ENCODE measurements at regions not wholly inside any gene's neighbourhood (a gene's known extent, or its start where the extent isn't known, plus 50 kb on each side); places are given as distances from the start of the nearest gene placed in this dataset.

DNA sequence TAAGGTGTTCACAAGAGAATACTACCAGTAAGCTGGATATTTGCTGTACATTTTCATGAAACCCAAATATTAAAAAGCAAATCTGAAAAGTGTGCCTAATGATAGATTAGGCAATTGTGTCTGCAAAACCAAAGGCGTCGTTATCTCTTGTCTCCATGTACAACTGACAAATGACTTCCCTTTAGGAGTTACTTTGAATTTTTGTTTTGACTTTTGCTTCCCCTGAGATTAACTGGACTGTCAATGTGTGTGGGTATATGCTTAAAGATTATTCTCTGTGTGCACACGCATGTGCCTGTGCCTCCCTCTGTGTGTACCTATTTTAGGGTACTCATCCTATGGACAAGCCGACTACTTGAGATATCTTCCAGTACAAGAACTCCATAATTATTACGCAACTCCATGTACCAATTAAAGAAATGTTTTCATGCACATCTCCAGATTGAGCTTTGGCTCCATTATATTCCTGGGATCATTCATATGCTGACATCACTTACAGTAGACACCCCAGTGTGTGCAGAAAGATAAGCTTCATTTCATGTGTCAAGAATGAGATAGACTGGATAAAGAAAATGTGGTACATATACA is 431.2 kb upstream of the ADAMTS9 start:
- TF ChIP-seq, protein P1, sequence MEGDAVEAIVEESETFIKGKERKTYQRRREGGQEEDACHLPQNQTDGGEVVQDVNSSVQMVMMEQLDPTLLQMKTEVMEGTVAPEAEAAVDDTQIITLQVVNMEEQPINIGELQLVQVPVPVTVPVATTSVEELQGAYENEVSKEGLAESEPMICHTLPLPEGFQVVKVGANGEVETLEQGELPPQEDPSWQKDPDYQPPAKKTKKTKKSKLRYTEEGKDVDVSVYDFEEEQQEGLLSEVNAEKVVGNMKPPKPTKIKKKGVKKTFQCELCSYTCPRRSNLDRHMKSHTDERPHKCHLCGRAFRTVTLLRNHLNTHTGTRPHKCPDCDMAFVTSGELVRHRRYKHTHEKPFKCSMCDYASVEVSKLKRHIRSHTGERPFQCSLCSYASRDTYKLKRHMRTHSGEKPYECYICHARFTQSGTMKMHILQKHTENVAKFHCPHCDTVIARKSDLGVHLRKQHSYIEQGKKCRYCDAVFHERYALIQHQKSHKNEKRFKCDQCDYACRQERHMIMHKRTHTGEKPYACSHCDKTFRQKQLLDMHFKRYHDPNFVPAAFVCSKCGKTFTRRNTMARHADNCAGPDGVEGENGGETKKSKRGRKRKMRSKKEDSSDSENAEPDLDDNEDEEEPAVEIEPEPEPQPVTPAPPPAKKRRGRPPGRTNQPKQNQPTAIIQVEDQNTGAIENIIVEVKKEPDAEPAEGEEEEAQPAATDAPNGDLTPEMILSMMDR (IDR thresholded peaks at IDR 0.05): no peak
- no peak for TF ChIP-seq POLR2A (IDR thresholded peaks at IDR 0.05)
- TF ChIP-seq POLR2AphosphoS5 (IDR thresholded peaks at IDR 0.05): no peak
